ENCODE measurements at regions not wholly inside any gene's neighbourhood (a gene's known extent, or its start where the extent isn't known, plus 50 kb on each side); places are given as distances from the start of the nearest gene placed in this dataset.

DNA sequence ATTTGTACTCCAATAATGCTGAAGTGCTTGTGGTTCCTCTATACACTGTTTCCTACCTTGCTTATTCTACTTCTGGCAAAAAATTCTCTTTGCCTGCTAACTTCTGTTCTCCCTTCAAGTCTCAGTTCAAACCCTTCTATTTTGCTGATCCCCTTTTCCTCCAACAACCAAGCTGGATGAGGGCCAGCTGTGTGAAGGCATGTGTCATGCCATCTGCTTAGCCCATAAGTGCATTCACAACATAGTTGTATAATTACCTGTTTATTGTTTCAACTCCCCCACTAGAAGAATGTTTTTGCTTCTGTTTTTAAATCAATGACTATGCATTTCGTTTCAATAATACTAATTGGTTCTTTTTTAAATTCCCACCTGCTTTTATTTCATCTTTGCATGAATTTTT is 1951.4 kb upstream of the WWC1 start:
- no peak for TF ChIP-seq POLR2A (IDR thresholded peaks at IDR 0.05; ENCODE audit: low read length)
- no peak for TF ChIP-seq GATA1 (IDR thresholded peaks at IDR 0.05; ENCODE audit: low read depth, low read length)
